Kidney tubule cell (primary cell): ENCODE measurements at regions not wholly inside any gene's neighbourhood (a gene's known extent, or its start where the extent isn't known, plus 50 kb on each side); places are given as distances from the start of the nearest gene placed in this dataset.
"Not testable (repeated sequence)": the region's sequence is repeated elsewhere in the genome, so short reads cannot be mapped to it uniquely, and the experiment has no call there.

ENCODE experiments used
- DNase-seq: peaks from one replicate; pipeline ENCODE4 v3.0.0-alpha.2; 2018; ENCODE audit warnings: low spot score

DNA sequence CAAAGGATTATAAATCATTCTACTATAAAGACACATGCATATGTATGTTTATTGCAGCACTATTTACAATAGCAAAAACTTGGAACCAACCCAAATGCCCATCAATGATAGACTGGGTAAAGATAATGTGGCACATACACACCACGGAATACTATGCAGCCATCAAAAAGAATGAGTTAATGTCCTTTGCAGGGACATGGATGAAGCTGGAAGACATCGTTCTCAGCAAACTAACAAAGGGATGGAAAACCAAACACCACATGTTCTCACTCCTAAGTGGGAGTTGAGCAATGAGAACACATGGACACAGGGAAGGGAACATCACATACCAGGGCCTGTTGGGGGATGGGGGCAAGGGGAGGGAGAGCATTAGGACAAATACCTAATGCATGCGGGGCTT, 133.2 kb downstream of the ATXN3L start:
- DNase-seq: not testable (repeated sequence)

DNA sequence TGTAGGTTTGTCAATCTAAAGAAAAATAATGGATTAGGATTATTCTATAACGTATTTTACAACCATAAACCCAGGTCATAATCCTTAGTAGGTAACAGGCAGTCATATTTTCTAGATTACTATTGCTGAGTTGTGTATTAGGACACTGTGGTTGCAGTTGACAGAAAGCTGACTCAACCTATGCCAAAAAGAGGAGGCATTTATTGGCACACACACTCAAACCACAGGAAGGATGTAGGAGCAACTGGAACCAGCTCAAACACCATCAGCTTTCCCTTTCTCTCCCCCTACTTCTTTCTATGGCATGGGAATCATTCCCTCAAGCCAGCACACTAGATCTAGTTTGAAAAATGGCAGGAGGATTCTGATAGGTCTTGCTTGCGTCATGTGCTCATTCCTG, 136.4 kb upstream of the FAM9C start:
- peak; percentile 59 for DNase-seq

DNA sequence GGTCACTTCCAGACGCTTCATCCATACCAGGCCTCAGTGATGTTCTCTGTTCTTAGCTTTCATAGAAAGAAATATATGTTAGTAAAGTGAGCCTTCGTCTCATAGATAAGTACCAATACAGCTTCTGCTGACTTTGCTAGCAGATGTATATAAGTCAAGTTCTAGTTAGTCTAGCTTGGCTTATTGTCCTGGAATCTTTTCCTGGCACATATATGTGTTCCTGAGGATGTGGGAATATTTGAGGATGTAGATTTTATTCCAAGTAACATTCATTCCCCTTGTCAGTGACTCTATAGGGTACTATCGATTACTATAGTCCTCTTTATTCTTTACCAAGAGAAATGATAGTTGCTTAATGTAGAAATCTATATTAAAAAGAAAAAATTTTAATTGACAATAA, 135.2 kb upstream of the FAM9C start:
- DNase-seq: no peak

DNA sequence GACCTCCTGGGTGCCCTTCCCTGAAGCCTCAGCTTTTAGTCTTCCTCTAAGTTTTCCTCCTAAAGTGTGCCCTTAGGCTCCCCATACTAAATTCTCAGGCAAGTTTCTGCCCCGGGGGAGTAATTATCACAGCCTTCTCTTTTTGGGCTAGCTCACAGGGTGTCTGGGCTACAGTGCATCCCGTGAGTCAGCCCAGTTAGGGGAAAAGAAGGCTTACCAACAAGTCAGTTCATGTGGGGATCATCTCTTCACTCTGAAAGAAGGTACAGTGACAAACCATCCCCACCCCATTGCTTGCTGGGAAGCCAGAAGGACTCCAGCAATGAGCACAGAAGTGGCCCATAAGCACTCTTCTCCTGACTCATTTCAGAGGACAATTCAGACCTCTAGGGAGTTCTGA, 134.7 kb upstream of the FAM9C start:
- DNase-seq: no peak

DNA sequence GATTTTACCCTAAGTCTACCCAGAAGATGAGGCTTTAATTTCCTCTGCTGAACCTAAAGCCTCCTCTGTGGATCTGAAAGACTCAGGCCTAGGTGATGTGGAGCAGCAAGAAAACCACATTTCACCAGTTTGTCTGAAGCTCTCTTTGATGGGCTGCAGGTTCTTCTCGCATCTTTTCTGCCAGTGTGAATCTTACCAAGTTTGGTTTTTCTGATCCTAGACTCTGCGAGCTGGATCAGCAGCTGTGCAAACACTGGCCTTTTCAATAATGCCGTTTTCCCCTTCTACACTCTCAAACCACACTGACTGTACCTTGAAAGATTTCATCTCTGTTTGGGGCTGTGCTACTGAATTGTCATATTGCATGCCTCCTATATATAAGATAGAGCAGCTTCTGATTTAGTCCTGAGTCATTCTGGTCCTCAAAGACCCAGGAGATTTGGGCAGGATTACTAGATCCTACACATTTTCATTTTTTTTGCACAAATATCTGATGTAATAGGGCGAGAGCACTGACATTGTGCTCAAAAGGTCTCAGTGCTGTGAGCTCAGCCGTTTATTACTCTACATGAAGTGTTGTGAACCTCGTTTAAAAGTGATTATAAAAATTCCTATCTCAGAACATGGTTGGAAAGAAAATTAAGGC, 133.6 kb upstream of the FAM9C start:
- no peak for DNase-seq

DNA sequence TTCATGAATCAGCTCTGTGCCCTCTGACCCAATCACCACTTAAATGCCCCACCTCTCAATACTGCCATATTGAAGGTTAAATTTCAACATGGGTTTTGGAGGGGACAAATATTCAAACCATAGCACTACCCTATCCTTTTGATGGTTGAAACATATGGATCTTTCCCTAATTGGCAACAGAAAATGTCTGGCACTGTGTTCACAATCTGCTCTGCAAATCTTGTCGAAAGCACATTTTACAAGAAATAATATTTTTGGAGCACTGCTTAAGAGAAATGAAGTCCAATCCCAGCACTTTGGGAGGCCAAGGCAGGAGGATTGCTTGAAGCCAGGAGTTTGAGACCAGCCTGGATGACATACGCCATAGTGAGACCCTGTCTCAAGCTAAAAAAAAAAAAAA, 130.6 kb upstream of the FAM9C start:
- no peak for DNase-seq

DNA sequence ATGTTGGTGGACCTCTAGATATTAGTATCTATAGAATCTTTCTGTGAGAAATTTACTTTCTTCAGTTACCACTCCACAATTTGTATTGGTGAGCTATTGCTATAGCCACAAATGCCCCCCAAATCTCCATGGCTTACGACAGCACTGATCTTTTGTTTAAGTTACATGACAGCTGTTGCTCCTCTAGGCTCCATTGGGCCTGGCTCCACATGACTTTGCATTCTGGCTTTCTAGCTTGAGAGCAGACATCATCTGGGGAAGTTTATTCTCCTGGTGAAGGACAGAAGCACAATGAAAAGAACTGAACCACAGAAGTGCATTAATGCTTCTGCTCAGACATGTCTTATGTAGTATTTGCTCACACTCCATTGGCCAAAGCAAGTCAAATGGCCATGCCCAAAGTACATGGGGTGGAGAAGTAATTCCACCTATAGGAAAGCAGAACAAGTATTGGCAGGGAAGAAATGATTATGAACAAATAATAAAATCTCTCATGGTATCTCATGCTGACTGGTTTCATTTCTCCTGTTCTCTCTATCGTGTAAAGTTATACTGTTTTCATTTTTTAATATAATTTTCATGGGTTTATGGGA, 126.6 kb upstream of the FAM9C start:
- no peak for DNase-seq

DNA sequence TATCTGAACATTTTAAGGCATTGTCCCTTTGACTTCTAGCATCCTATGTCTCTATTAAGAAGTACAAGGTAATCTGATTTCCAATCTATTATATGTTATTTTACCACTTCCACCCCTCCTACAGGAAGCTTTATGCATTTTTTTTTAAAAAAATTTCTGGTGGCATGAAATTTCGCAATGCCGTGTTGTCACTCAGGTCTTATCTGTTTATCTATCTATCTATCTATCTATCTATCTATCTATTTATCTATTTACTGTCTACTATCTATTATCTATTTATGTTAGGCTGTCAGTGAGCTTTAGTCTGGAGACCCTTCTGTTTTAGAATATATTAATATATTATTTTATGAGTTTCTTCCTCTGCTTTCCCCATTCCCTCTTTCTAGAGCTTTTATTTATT, 125.3 kb upstream of the FAM9C start:
- DNase-seq: no peak

DNA sequence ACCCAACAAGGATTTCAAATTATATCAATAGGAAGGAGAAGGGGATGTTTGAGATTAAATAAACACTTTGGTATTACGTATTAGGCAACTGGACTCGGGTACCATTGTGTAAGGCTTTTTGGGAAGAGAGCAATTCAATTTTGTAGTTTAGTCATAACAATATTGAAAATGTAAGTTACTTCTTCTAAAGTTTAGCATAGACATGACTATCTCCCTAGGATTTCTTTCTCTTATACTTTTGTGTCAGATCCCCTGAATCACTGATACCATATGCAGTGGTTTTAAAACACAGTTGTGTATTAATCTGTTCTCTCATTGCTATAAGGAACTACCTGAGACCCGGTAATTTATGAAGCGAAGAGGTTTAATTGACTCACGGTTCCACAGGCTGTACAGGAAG, 123.8 kb upstream of the FAM9C start:
- DNase-seq: no peak

DNA sequence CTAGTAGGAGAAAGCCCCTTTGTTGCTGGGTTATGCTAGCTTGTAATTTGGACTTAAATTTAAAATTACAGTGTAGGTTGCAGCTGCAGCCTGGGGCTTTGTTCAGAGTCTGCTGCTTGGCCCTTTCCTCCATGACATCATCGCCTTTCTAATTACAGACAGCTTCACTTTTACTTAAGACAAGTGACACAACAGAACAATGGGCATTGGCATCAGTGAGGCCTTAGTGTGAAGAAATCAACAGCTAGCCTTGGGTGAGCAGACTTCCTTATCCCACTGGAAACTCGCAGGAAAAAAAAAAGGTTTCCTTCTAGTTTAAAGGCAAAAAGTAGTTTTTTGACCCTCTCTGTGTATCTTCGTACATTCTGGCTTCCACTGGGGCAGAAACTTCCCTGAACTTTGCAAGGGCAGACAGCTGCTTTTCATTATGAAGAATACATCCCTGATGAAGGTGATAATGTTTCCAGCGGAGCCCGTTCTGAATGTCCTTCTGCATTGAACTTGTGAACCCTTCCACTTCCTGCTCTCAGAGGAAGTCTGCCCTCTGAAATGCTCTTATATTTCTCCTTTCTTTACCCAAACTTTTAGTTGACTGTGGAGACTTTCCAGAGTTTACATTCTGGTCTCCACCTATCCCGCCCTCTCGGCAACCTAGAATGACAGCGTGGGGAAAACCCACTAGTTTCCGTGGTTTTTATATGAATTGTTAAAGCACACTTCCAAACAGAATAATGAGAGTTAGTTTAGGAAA, 123.2 kb upstream of the FAM9C start:
- DNase-seq: peak; percentile 4

DNA sequence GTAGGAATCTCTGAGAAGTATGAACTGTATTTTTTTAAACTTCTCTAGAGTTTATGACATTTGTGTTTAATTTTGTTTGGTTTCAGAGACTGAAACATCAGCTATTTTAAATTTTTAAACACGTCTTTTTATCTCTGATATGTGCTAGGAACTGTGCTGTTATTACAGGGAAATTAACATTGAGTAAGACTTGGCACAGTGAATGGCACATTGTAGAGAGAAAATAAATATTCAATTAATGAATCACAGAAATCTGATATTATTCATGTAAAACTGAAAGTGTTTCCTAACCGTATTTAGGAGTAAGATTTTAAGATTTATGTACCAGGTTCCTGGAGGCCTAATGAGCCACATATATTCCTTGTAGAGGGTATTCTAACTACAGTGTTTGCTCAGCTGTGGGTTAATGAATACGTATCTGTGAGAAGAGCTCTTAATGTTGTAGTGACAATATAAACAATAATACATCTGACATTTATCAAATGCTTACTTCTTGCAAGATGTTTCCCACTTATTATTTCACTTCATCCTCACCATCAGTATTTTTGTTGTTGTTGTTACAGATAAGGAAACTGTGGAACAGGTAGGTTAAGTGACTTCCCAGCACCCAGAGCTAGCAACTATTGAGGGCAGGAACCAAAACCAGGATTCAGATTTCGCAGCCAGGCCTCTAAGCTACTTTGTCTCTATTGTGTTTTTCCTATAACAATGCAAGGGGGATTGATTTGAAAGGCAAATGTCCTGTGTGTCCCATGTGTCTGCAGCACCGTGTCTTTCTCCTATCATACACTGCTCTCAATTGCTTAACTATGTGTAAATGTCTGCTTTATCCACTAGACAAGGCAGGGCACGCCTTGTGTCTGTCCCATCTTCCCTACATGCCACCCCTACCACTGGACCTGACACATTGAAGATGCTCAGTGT, 121.1 kb upstream of the FAM9C start:
- DNase-seq: no peak

DNA sequence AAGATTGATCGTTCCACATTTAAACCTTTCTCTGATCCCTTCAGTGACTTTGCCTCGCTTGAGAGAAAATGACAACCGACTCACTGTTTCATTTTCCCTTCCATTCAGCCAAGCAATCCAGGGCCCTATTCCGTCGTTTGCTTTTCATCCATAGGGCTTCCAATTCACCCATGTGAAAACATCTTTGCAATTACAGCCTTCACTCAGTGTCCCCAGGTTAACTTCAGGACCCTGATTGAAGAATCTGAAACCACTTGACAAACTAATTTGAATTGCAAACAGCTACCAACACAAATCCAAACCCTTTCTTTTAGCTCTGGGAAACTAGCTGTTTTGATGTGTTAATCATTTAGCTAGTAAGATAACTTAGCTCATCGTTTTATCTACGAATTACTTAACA, 120.2 kb upstream of the FAM9C start:
- DNase-seq: no peak

DNA sequence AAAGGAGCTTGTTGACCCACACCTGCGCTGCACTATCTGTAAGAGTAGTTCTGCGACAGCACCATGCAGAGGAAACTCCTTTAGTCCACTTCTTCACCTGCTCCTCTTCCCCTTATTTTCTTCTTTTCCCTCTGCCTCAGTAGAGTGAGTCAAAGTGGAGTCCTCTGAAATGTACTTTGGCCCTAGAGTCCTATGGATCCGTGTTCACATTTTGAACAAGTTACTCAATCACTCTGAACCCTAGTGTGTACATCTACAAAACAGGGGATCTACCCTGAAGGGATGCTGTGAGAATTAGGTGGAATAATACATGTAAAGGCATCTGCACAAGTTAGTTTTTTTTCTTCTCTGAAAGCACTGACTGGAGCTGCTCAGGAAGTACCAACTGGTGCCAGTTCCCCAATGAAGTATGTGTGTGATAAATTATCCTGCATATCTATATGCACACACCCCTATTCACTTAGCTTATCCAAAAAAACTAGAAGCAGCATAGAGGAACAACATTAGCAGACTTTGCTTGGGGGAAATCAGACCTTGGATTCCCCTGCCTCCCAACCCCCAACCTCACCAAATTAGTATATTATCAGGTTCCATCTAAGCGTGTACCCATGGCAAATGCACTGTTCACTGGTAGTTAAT, 118.5 kb upstream of the FAM9C start:
- DNase-seq: no peak

DNA sequence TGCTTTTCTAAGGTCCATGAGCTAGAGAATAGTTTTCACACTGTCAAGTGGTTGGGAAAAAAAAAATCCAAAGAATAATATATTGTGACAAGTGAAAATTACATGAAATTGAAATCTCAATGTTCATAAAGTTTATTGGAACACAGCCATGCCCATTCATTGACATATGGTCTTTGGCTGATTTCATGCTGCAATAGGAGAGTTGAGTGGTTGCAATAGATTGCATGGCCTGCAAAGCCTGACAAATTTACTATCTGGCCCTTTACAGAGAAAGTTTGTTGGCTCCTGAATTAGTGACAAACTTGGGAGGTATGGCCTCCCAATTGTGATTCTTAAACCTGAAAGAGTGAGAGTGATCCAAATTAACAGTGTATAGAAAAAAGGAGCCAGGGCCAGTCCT, 115.5 kb upstream of the FAM9C start:
- no peak for DNase-seq

DNA sequence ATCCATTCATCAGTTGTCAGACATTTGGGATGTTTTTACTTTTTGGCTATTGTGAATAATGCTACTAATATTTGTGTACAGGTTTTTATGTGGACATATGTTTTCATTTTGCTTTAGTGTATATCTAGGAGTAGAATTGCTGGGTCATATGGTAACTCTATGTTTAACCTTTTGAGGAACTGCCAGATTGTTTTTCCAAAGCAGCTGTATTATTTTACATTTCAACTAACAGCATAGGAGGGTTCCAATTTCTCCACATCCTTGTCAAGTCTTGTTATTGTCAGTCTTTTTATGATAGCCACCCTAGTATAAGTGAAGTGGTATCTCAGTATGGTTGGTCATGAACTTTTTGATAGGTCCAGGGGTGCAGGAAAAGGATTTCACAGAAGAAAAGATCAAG, 114.5 kb upstream of the FAM9C start:
- no peak for DNase-seq

DNA sequence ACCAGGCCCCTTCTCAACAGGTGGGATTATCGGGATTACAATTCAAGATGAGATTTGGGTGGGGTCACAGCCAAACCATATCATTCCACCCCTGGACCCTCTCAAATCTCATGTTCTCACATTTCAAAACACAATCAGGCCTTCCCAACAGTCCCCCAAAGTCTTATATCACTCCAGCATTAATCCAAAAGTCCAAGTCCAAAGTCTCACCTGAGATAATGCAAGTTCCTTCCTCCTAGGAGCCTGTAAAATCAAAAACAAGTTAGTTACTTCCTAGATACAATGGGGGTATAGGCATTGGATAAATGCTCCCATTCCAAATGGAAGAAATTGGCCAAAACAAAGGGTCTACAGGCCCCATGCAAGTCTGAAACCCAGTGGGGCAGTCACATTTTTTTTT, 111.1 kb upstream of the FAM9C start:
- not testable (repeated sequence) for DNase-seq

DNA sequence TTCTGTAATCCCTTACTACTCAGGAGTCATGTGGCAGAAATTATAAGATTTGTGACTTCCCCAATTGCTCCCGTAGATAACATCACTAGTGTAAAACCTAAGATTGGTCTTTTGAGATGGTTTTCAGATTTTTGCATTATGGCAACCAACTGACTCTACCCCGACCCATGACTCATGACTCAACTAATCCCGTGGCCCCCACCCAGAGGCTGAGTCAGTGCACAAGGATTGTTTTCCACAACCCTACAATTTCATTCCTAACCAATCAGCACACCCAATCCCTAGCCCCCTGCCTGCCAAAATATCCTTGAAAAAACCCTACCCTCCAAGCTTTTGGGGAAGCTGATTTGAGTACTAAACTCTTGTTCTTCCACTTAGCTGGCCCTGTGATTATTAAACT, 109.4 kb upstream of the FAM9C start:
- no peak for DNase-seq

DNA sequence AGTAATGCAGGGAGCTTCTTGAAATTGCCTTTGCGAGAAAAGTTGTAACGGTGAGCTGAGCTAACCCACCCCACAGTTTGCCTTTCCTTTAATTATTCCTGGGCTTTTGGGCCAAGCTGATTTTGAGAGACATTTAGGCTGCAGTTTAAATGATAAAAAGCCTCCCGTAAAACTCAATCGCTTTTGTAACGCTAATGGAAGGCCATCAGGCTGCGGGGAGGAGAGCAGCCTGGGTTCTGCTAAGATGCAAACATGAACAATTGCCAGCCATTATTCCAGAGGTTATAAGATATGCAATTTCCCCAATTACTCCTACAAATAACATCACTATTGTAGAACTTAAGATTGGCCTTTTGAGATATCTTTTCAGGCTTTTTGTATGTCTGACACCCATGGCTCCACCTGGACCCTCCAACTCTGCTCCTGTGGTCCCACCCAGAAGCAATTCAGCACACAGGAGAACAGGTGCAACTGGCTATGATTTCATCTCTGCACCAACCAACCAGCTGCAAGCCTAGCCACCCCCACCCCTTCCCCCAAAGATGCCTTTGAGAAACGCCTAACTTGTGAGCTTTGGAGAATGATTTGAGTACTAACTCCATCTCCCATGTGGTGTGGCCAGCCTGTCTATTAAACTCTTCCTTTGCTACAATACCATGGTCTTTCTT, 108.2 kb upstream of the FAM9C start:
- no peak for DNase-seq

DNA sequence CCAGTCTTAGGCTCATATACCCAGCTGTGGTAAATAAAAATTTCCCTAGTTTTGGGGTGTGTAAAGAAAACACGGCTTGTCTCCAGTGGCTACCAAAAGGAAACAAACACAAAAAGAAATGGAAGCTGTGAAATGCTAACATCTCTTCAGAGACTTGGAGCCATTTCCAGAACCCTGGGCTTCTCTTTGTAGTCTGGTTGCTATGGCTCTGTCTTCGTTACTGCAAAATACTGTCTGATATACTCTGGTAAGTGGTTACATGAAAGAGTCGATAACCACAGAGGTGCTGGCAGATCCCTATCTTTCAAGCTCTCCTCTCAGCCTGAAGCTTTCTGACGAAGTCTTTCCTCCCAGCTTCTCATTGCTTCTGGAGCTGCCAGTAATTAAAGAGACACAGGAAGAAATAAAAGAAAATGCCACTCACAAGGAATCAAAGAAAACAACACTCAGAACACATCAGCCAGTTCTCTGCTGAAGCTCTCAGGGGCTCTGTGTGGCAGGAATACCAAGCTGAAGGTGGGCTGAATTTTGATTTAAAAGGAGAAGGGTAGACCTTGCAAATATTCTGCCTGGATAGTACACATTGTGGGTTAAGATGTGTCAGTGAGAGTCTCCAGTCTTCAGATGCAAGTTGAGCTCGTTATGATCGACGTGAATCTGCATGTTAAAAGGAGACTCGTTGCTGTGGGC, 107.6 kb upstream of the FAM9C start:
- DNase-seq: no peak

DNA sequence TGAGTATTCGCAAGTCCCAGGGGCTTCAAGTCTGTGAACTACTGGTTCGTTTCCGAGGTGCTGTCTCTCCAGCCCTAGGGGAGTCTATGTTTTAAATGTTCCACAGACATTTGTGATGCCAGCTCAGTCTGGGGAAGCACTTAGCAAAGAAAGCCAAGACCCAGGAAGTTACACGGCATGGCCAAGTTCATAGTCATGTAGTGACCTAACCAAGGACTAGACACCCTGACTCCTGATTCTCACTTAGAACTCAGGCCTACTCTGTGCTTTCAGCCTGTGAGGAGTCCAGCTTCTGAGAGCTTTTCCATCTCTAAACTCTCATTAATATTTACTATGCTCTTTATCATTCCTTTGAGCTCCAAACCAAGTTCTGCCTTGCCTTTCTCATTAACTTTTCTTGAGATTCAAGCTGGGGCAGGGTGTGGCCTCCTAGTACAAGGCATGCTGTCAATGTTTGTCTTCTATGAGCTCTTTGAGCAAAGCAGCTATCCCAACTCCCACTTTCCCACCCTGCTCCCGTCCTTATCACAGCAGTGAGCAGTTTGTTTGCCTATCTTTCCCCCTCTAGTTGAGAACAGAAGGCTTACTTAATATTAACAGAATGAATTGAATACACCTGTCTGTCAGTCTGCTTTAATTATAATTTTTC, 105.4 kb upstream of the FAM9C start:
- DNase-seq: no peak
